CD4-positive, alpha-beta T cell treated with Interleukin-6 for 4 hours (primary cell): ENCODE measurements at regions not wholly inside any gene's neighbourhood (a gene's known extent, or its start where the extent isn't known, plus 50 kb on each side); places are given as distances from the start of the nearest gene placed in this dataset.

Experiments used
- DNase-seq: peaks from one replicate; pipeline ENCODE4 v3.0.0-alpha.2; 2020; ENCODE audit warnings: mixed read lengths

DNA sequence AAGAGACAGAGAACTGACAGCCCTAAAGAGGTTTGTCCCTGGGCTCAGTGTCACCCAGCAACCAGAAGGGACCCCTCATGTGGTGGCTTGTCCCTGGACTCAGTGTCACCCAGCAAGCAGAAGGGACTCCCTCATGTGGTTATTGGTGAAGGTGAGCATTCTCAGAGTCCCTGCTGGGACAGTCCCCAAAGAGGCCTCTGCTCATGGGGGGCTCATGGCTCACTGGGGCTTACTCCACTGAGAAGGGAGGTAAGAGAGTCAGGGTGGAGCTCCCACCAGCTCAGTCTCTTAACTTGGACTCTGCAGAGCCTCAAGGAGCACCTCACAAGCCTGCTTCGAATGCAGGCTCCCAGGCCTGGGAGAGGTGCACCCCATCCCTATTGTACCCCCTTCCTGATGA, 145.2 kb upstream of the COPS8 start:
- no peak for DNase-seq

DNA sequence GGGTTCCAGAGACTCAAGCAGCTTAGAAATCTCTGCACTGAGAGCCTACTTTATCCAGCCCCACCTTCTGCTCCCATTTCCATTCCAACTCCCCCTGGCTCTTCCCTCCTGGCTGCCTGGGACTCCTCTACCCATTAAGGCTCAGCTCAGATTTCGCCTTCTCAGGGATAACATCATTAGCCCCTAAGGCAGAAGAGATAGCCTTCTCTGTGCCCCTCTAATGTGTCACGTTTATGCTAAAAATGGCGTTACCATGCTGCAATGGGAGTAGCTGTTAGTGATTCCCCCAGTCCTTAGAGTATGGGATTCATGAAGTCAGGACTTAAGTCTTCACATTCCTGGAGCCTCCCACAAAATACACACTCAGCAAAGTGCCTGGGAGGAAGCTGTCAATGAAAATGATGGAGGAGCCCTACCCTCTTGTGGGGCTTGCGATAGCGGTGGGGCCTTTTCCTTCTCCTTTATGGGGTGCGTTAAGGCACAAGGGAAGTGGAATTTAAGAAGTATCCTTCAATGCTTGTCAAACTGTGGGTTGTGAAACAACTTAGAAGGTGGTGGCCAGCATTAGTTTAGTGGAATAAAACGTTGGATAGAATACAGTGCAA, 144.7 kb upstream of the COPS8 start:
- no peak for DNase-seq

DNA sequence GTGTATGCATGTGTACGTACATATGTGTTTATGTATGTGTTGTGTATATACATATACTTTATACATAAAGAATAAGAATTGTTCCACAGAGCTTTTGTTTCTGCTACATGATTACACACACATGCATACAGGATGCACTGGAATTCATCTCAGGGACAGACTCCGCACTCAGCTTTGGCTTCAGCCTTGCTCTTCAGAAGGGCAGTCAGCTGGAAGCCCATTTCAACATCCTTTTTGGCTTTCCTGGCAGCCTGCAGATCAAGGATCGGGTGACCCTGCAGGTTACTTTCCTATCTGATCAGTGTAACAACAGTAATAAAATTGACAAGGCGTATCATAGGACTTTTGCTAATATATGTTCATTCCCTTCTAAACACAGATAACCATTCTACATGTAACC, 144.1 kb upstream of the COPS8 start:
- DNase-seq: no peak

DNA sequence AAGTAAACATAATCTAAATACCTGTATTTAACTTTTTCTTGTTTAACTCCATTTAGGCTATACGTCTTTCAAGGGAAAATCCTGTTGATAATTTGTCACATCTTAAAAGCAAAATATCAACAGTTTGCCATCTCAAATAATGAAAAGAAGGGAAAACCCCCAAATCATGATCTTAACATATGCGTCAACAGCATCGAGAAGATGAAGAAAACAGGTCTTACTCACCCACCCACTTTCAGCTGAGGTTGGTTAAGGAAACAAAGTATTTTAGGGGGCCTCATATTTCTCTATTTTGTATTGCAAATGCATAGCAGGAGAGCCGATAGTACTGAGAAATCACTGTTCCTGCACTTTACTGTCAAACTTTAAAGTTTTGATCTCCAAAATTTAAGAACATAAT, 143.1 kb upstream of the COPS8 start:
- DNase-seq: no peak

- DNase-seq: no peak
Observed at GRCh38 chr2:236943068-236943467, 142.6 kb upstream of the COPS8 start.

GRCh38 chr2:236943841-236944513, 141.7 kb upstream of the COPS8 start:
- no peak for DNase-seq

DNA sequence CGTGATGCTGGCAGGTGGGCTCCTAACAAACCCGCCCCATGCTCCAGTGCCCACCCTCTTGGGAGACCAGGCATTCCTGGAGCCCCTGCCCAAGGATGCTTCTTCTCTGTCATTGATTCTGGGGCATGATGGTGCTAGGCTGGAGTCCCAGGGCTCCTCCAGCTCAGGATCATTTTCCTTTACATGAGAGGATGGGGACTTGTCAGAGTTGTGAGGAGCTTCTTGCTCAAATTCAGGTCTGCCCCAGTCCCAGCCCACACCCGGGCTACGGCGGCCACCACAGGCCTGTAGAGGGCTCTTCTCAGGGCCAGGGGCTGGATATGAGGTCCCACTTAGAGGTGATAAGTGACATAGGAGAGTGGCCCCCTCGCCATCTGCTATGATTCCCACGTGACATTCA, 141.1 kb upstream of the COPS8 start:
- DNase-seq: no peak

DNA sequence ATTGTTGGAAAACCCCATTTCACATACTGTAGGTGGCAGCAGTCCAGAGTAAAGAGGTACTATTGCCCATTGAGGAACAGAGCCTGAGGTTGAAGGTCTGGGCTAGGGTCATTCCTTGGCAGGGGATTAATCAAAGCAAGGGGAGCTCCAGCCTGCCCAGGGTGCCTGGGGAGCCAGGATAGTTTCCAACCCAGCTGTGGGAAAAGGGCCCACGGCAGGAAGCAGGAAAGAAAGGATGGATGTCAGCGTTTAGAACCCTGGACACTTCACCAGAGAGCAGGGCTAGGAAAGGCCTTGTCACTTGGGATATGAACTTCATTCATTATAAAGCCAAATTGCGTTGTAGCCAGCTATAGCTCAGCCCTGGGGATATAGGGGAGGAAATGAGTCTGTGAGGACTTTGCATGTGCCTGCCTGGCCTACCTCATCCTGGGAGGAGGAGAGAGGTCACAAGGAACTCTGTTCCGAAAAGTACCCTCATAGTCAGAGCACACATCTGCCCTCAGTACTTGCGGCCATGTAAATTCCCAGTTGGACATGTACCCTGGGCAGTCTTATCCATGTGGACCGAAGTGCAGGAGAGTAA, 140.2 kb upstream of the COPS8 start:
- no peak for DNase-seq

- no peak for DNase-seq
Observed at GRCh38 chr2:236946871-236947270, 138.8 kb upstream of the COPS8 start.

- no peak for DNase-seq
Observed at GRCh38 chr2:236947294-236947693, 138.4 kb upstream of the COPS8 start.

GRCh38 chr2:236947896-236948295, 137.8 kb upstream of the COPS8 start:
- DNase-seq: no peak

DNA sequence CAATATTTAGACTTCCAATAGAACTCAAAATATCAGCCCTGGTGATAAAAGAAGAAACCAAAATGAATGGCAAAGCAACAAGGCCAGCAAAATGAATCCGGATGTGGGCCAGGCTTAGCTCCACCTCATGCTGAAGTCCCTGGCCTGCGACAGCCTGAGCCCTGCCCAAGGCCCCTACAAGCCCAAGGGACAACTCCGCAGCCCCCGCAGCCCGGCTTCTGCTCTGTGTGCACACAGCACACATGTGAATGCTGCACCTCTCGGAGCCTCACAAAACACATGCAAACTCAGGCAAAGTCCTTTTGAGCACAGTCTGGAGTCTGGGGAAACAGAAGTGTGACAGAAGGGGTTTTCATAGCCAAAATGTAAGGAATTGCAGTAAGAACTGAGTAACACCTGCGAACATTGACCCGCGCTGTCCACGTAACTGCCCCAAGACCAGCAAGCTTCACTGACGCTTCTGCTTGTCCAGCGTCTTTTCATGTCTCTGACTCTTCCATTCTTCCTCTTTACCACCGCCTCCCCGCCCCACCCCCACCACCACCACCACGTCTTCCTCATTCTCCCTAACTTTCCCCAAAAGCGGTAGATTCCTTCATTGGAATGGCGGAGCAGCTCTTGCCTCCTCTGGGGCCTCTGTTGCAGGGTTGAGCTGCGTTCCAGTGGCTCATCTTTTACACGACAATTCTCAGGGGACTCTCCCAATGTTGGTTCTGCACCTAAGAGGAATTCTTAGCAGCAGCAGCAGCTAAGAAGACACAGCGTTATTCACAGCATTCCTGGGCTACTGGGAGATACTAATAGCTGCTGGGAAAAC, 136.4 kb upstream of the COPS8 start:
- no peak for DNase-seq

GRCh38 chr2:236951830-236952475, 133.7 kb upstream of the COPS8 start:
- no peak for DNase-seq

DNA sequence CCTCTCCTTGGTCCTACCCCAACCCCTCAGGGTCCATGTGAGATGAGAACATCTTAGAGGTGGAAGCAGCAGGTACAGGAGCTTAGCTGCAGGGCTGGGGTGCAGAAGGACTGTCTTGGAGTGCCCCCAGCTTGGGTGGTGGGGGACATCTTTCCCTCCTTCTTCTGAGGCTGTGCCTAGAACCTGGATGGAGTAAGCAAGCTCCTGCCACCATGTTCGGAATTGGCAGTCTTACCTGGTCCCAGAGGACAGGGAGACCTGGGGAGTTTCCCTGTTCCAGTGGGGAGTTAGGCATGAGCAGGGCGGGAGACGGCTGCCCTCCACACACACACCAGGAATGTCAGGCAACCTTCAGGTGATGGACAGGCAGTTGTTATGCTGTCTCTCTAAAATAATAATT, 131.0 kb upstream of the COPS8 start:
- no peak for DNase-seq

DNA sequence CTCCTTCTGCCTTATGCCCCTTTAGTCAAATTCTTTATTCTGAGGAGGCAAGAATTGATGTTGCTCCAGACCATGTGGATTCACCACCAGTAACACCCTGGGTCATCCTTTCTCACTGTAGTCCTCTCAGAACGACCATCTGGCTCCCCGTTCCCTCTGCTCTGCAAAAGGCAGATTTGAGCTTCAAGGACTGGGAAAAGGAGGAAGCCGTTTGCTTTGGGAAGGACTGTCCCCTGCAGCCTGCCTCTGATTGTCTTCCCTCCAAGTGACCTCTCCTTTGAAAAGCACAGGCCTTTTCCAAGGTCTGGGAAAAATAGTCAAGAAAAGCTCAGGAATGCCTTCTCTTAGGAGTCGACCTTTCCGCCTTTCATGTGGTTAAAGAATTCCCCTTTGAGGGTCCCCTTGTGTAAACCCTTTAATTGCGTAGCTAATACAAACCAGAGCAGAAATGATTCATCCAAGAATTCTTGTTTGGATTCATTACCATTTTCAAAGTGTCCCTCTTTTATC, 130.1 kb upstream of the COPS8 start:
- DNase-seq: no peak

GRCh38 chr2:236956031-236956618, 129.6 kb upstream of the COPS8 start:
- no peak for DNase-seq

DNA sequence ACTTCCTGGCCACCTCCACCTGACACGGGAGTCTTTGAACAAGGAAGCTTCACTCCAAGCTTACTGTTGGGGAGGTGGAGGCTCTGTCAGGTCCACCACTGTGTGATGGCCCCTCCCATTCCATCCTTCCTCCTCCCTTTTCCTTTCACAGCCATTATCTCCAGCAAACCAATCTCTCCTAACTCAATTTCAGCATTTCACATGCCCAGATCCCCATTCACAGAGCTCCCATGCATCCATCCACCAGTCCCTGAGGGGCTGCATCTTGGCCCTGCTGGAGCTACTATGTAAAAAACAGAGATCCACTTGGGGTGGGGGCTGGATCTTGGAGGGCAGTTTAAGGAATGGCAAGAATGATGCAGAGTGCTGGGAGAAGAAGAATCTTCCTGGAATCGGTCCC, 129.0 kb upstream of the COPS8 start:
- DNase-seq: no peak

GRCh38 chr2:236959036-236959435, 126.7 kb upstream of the COPS8 start:
- no peak for DNase-seq

DNA sequence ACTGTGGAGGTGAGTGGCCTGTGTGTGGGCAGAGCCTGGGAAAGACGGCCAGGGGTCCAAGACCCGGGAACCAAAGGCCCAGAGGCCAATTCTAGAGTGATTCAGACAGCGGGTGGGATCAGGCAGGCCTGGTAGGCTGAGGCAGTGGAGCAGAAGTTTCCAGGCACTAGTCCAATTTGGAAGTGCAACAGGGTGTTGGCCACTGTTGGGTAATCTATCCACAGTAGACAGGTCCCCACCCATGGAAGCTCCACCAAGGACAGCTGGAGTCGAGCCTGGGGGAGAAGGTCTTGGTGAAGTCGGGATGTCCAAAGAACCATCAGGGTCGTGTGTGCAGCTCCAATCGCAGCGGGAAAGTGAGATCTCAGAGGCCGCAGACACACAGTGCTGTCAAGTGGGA, 125.8 kb upstream of the COPS8 start:
- no peak for DNase-seq

GRCh38 chr2:236960531-236960930, 125.2 kb upstream of the COPS8 start:
- DNase-seq: no peak

DNA sequence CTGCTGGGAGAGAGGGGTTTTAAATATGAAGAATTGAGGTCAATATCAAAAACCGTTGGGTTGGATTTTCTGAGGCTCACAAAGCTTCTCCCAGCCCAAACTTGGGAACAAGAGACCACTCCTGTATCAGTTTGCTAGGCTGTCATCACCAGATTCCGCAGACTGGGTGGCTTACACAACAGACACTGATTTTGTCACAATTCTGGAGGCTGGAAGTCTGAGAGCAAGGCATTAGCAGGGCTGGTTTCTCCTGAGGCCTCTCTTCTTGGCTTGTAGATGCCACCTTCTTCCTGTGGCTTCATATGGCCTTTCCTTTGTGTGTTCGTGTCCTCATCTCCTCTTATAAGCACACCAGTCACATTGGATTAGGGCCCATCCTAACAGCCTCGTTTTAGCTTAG, 122.9 kb upstream of the COPS8 start:
- DNase-seq: no peak

GRCh38 chr2:236963631-236964182, 122.0 kb upstream of the COPS8 start:
- DNase-seq: no peak
